ENCODE measurements at regions not wholly inside any gene's neighbourhood (a gene's known extent, or its start where the extent isn't known, plus 50 kb on each side); places are given as distances from the start of the nearest gene placed in this dataset.

DNA sequence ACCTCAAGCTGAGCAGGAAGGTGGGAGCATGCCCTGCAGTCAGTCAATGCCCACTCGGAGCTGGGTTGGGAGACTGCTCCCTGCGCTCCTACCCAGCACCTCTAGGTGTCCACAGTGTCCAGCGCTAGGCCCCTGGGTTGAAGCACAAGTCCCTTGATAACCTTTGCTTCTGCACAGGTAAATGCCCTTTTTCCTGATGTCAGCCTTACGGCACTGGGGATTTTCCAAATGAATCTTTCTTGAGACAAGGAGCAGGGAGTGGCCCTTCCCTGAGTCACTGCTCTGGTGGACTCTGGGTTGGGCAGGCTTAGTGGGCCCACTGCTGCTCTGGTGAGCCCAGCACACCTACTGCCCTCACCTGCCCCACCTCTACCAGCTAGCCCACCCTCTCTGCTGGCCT, 61.9 kb upstream of the OPN4 start:
- BruUV-seq (replicated peaks) = no TSS peak
- no peaks in the 10 kb centered on the region for H3K36me3 Mint-ChIP-seq (ENCODE audit: insufficient read depth, unreplicated experiment)
- POLR2A ChIA-PET = no interaction called here
- intact Hi-C loops (cut with micrococcal nuclease) = loop anchor here (5.0 kb wide), 1 partner anchor 165 kb away; the partner anchor contains the start of gene BMPR1A
- H3K9me3 Mint-ChIP-seq (ENCODE audit: unreplicated experiment) = no peaks in the 10 kb centered on the region
- H3K27ac Mint-ChIP-seq (ENCODE audit: low read depth, unreplicated experiment) = no peak overlapping the region
- DNase-seq (ENCODE audit: unreplicated experiment) = peak; percentile 39
- peaks cover 7% of the 10 kb centered on the region for H3K4me1 Mint-ChIP-seq (ENCODE audit: insufficient read depth, unreplicated experiment)
- no peak overlapping the region for H3K4me3 Mint-ChIP-seq (ENCODE audit: unreplicated experiment)
- TF ChIP-seq, protein P1, sequence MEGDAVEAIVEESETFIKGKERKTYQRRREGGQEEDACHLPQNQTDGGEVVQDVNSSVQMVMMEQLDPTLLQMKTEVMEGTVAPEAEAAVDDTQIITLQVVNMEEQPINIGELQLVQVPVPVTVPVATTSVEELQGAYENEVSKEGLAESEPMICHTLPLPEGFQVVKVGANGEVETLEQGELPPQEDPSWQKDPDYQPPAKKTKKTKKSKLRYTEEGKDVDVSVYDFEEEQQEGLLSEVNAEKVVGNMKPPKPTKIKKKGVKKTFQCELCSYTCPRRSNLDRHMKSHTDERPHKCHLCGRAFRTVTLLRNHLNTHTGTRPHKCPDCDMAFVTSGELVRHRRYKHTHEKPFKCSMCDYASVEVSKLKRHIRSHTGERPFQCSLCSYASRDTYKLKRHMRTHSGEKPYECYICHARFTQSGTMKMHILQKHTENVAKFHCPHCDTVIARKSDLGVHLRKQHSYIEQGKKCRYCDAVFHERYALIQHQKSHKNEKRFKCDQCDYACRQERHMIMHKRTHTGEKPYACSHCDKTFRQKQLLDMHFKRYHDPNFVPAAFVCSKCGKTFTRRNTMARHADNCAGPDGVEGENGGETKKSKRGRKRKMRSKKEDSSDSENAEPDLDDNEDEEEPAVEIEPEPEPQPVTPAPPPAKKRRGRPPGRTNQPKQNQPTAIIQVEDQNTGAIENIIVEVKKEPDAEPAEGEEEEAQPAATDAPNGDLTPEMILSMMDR (IDR thresholded peaks at IDR 0.05; ENCODE audit: unreplicated experiment) = no peak
- H3K27me3 Mint-ChIP-seq (ENCODE audit: insufficient read depth, unreplicated experiment) = no peaks in the 10 kb centered on the region
- CTCF ChIA-PET = interaction anchor here (0.6 to 1.6 kb wide), 3 partner anchors 7 to 103 kb away, joined by 3 to 8 read pairs (median 3); no protein-coding TSS in a partner anchor

DNA sequence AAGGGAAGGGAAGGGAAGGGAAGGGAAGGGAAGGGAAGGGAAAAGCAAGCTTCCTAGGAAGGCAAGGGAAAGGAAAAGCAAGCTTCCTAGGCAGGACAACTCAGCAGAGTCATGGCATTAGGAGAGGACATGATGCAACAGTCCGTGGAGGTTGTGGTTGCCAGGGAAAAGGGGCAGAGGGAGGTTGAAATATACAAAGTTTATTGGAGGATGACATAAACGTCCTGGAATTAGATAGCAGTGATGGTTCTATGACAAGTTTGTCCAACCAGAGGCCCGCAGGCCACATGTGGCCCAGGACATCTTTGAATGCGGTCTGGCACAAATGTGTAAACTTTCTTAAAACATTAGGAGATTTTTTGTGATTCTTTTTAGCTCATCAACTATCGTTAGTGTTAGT, 59.8 kb upstream of the OPN4 start:
- Mint-ChIP-seq H3K27ac (ENCODE audit: low read depth, unreplicated experiment) (peak overlapping the region; percentile 6), H3K4me3 (ENCODE audit: unreplicated experiment) (no peak overlapping the region), H3K36me3 (ENCODE audit: insufficient read depth, unreplicated experiment) (no peaks in the 10 kb centered on the region), H3K9me3 (ENCODE audit: unreplicated experiment) (no peaks in the 10 kb centered on the region), H3K27me3 (ENCODE audit: insufficient read depth, unreplicated experiment) (no peaks in the 10 kb centered on the region), H3K4me1 (ENCODE audit: insufficient read depth, unreplicated experiment) (peaks cover 7% of the 10 kb centered on the region)
- TF ChIP-seq, protein P1 (IDR thresholded peaks at IDR 0.05; ENCODE audit: unreplicated experiment) = no peak
- BruUV-seq (replicated peaks) = no TSS peak
- ChIA-PET CTCF (interaction anchor here (0.6 to 0.9 kb wide), 2 partner anchors 15 to 1139 kb away, joined by 3 to 5 read pairs; no protein-coding TSS in a partner anchor), POLR2A (interaction anchor here (0.6 kb wide), 1 partner anchor 12 kb away, joined by 3 read pairs; no protein-coding TSS in a partner anchor)
- intact Hi-C loops (cut with micrococcal nuclease) = loop anchor here (5.0 kb wide), 1 partner anchor 163 kb away; the partner anchor contains the start of gene BMPR1A
- peak; percentile 75 for DNase-seq (ENCODE audit: unreplicated experiment)

DNA sequence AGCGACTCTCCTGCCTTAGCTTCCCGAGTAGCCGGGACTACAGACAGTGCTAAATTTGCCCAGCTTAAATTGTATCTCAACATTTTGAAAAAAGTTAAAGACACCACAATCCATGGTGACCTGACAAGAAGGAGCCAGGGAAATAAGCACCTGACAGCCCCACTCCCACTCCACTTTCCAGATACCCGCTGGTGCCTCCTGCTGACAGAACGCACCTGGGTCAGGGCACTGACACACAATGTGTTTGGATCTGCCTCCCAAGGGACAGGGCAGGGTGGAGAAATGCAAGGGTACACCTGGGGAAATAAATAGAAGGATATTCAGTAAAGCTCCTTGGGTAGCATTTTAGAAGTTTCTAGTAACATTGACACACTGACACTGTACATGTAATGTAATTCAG, 58.9 kb upstream of the OPN4 start:
- TF ChIP-seq, protein P1 (IDR thresholded peaks at IDR 0.05; ENCODE audit: unreplicated experiment) = no peak
- Mint-ChIP-seq H3K4me3 (ENCODE audit: unreplicated experiment) (no peak overlapping the region), H3K27ac (ENCODE audit: low read depth, unreplicated experiment) (no peak overlapping the region), H3K9me3 (ENCODE audit: unreplicated experiment) (no peaks in the 10 kb centered on the region), H3K36me3 (ENCODE audit: insufficient read depth, unreplicated experiment) (no peaks in the 10 kb centered on the region), H3K27me3 (ENCODE audit: insufficient read depth, unreplicated experiment) (no peaks in the 10 kb centered on the region), H3K4me1 (ENCODE audit: insufficient read depth, unreplicated experiment) (peaks cover 7% of the 10 kb centered on the region)
- CTCF ChIA-PET = interaction anchor here (0.7 to 2.7 kb wide), 2 partner anchors 10 to 1026 kb away, joined by 3 to 17 read pairs; no protein-coding TSS in a partner anchor
- intact Hi-C loops (cut with micrococcal nuclease) = no loop called here
- BruUV-seq (replicated peaks) = no TSS peak
- POLR2A ChIA-PET = no interaction called here
- DNase-seq (ENCODE audit: unreplicated experiment) = no peak

DNA sequence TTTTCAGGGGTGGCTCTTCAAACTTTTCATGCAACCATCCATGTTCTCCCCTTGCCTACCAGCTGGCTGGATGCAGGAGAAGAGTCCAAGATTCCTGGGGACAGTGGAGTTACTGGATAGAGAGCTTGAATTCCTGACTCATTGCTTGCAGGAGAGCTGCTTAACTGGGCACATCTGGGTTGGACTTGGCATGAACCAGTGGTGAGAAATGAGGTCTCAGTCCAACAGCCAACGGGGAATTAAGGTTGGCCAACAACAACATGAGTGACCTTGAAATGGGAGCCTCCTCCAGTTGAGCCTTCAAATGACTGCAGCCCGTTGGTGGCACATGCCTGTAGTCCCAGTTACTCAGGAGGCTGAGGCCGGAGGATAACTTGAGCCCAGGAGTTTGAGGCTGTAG, 58.1 kb upstream of the OPN4 start:
- TF ChIP-seq, protein P1 (IDR thresholded peaks at IDR 0.05; ENCODE audit: unreplicated experiment) = no peak
- intact Hi-C loops (cut with micrococcal nuclease) = no loop called here
- Mint-ChIP-seq H3K27me3 (ENCODE audit: insufficient read depth, unreplicated experiment) (no peaks in the 10 kb centered on the region), H3K4me1 (ENCODE audit: insufficient read depth, unreplicated experiment) (peaks cover 7% of the 10 kb centered on the region), H3K27ac (ENCODE audit: low read depth, unreplicated experiment) (no peak overlapping the region), H3K9me3 (ENCODE audit: unreplicated experiment) (no peaks in the 10 kb centered on the region), H3K36me3 (ENCODE audit: insufficient read depth, unreplicated experiment) (no peaks in the 10 kb centered on the region), H3K4me3 (ENCODE audit: unreplicated experiment) (no peak overlapping the region)
- DNase-seq (ENCODE audit: unreplicated experiment) = peak; percentile 63
- ChIA-PET CTCF (interaction anchor here (2.7 kb wide), 1 partner anchor 11 kb away, joined by 17 read pairs; no protein-coding TSS in a partner anchor), POLR2A (interaction anchor here (1.1 kb wide), 1 partner anchor 17 kb away, joined by 3 read pairs; no protein-coding TSS in a partner anchor)
- BruUV-seq (replicated peaks) = no TSS peak
